Activated T-helper 9 cell treated with anti-CD3 and anti-CD28 coated beads, Interleukin-2, amount 50 U/mL, for 16 hours (primary cell): ENCODE measurements at regions not wholly inside any gene's neighbourhood (a gene's known extent, or its start where the extent isn't known, plus 50 kb on each side); places are given as distances from the start of the nearest gene placed in this dataset.
"Not testable (repeated sequence)": the region's sequence is repeated elsewhere in the genome, so short reads cannot be mapped to it uniquely, and the experiment has no call there.

Source experiments
- DNase-seq: peaks from one replicate; pipeline ENCODE4 v3.0.0-alpha.2; 2020; ENCODE audit warnings: low read depth

- no peak for DNase-seq
Measured at GRCh38 chr18:3328532-3328931, 66.6 kb downstream of the MYL12B start.

GRCh38 chr18:3329471-3329870 lies 67.5 kb downstream of the MYL12B start:
- no peak for DNase-seq

GRCh38 chr18:3329872-3330271 lies 67.9 kb downstream of the MYL12B start:
- no peak for DNase-seq

GRCh38 chr18:3330622-3331021 lies 68.7 kb downstream of the MYL12B start:
- no peak for DNase-seq

- no peak for DNase-seq
Measured at GRCh38 chr18:3332376-3332775, 70.4 kb downstream of the MYL12B start.

GRCh38 chr18:3333056-3333720 lies 71.3 kb downstream of the MYL12B start:
- no peak for DNase-seq

GRCh38 chr18:3333721-3334386 lies 71.9 kb downstream of the MYL12B start:
- no peak for DNase-seq

- no peak for DNase-seq
Measured at GRCh38 chr18:3340015-3340681, 78.2 kb downstream of the MYL12B start.

- no peak for DNase-seq
Measured at GRCh38 chr18:3340682-3341097, 78.8 kb downstream of the MYL12B start.

GRCh38 chr18:3342628-3343027 lies 80.7 kb downstream of the MYL12B start:
- DNase-seq, result no peak

GRCh38 chr18:3345452-3345851 lies 83.5 kb downstream of the MYL12B start:
- DNase-seq, result no peak

- DNase-seq, result no peak
Measured at GRCh38 chr18:3345885-3346284, 84.0 kb downstream of the MYL12B start.

- no peak for DNase-seq
Measured at GRCh38 chr18:3346487-3346886, 84.6 kb downstream of the MYL12B start.

GRCh38 chr18:3347286-3347803 lies 85.4 kb downstream of the MYL12B start:
- no peak for DNase-seq

- DNase-seq, result no peak
Measured at GRCh38 chr18:3348176-3348575, 86.2 kb downstream of the MYL12B start.

- not testable (repeated sequence) for DNase-seq
Measured at GRCh38 chr18:3349046-3349841, 87.3 kb downstream of the MYL12B start.

GRCh38 chr18:3350021-3350420 lies 88.1 kb downstream of the MYL12B start:
- DNase-seq, result no peak

GRCh38 chr18:3350566-3351527 lies 88.9 kb downstream of the MYL12B start:
- DNase-seq, result no peak

- no peak for DNase-seq
Measured at GRCh38 chr18:3354506-3354905, 92.6 kb downstream of the MYL12B start.

- no peak for DNase-seq
Measured at GRCh38 chr18:3356614-3357013, 93.4 kb upstream of the TGIF1 start.

GRCh38 chr18:3357516-3357915 lies 92.5 kb upstream of the TGIF1 start:
- no peak for DNase-seq
